Mesendoderm (in vitro differentiated cells): ENCODE measurements at regions not wholly inside any gene's neighbourhood (a gene's known extent, or its start where the extent isn't known, plus 50 kb on each side); places are given as distances from the start of the nearest gene placed in this dataset.

ENCODE experiments used
- DNase-seq: peaks from one replicate; pipeline ENCODE4 v3.0.0; 2013
- H2AK5ac ChIP-seq: 2 replicates; pipeline ENCODE4 v1.6.1; 2013; ENCODE audit warnings: low read length, inconsistent platforms
- H2BK120ac ChIP-seq: 2 replicates; pipeline ENCODE4 v1.6.1; 2013; ENCODE audit warnings: low read depth, mild to moderate bottlenecking, low read length, moderate library complexity, mixed read lengths
- H2BK15ac ChIP-seq: replicated peaks from 2 replicates; pipeline ENCODE4 v1.6.1; 2013; ENCODE audit warnings: low read depth, mild to moderate bottlenecking, moderate library complexity
- H2BK5ac ChIP-seq: 2 replicates; pipeline ENCODE4 v1.6.1; 2013; ENCODE audit warnings: low read length, inconsistent platforms
- H3K18ac ChIP-seq: 2 replicates; pipeline ENCODE4 v1.6.1; 2013; ENCODE audit warnings: mild to moderate bottlenecking, low read length, mixed read lengths
- H3K23ac ChIP-seq: one replicate; pipeline ENCODE4 v1.6.1; 2013; ENCODE audit warnings: low read length
- H3K27ac ChIP-seq: 2 replicates; pipeline ENCODE4 v1.5.1; 2013; ENCODE audit warnings: low read depth, mild to moderate bottlenecking, inconsistent platforms, low read length, moderate library complexity
- H3K27me3 ChIP-seq: 2 replicates; pipeline ENCODE4 v1.6.1; 2013; ENCODE audit warnings: low read length, control low read depth, mild to moderate bottlenecking, inconsistent platforms; ENCODE audit not compliant: insufficient read depth, poor library complexity
- H3K36me3 ChIP-seq: 2 replicates; pipeline ENCODE4 v1.6.1; 2013; ENCODE audit warnings: low read length, inconsistent platforms; ENCODE audit not compliant: control insufficient read depth, insufficient read depth
- H3K4ac ChIP-seq: one replicate; pipeline ENCODE4 v1.6.1; 2013; ENCODE audit warnings: low read depth, mild to moderate bottlenecking, low read length, moderate library complexity
- H3K4me1 ChIP-seq: 2 replicates; pipeline ENCODE4 v1.6.1; 2013; ENCODE audit warnings: low read depth, low read length, inconsistent platforms; ENCODE audit not compliant: control insufficient read depth
- H3K4me2 ChIP-seq: 2 replicates; pipeline ENCODE4 v1.6.1; 2013; ENCODE audit warnings: low read length
- H3K4me3 ChIP-seq: 2 replicates; pipeline ENCODE4 v1.5.1; 2013; ENCODE audit warnings: mild to moderate bottlenecking, low read length
- H3K56ac ChIP-seq: one replicate; pipeline ENCODE4 v1.6.1; 2013; ENCODE audit warnings: low read length
- H3K79me1 ChIP-seq: 2 replicates; pipeline ENCODE4 v1.6.1; 2013; ENCODE audit warnings: low read length, inconsistent platforms
- H3K79me2 ChIP-seq: 2 replicates; pipeline ENCODE4 v1.6.1; 2013; ENCODE audit warnings: mild to moderate bottlenecking, low read length; ENCODE audit not compliant: control insufficient read depth, insufficient read depth
- H3K9ac ChIP-seq: 2 replicates; pipeline ENCODE4 v1.6.1; 2013; ENCODE audit warnings: low read length, inconsistent platforms
- H4K5ac ChIP-seq: one replicate; pipeline ENCODE4 v1.6.1; 2013; ENCODE audit warnings: low read length
- H4K8ac ChIP-seq: one replicate; pipeline ENCODE4 v1.6.1; 2013; ENCODE audit warnings: low read depth, mild to moderate bottlenecking, control low read depth, low read length, moderate library complexity
- WGBS: extraction: QIAGEN DNeasy Blood & Tissue Kit; methylation state at CpG from one replicate; pipeline ENCODE4 v1.1.7; 2013; ENCODE audit warnings: low lambda C conversion rate, missing lambda C conversion rate; ENCODE audit not compliant: insufficient coverage; ENCODE audit errors: extremely low coverage; 5-methylcytosine and 5-hydroxymethylcytosine counted together

GRCh38 chr9:119968836-119969707 is 599.8 kb upstream of the BRINP1 start:
- Histone ChIP-seq H2BK5ac (no peak overlapping the region), H4K8ac (no peak overlapping the region), H2AK5ac (no peak overlapping the region), H3K56ac (no peak overlapping the region), H3K9ac (no peak overlapping the region), H2BK15ac (no peak overlapping the region), H3K36me3 (no peaks in the 10 kb centered on the region), H3K79me2 (no peaks in the 10 kb centered on the region), H3K4ac (no peak overlapping the region), H3K4me1 (no peaks in the 10 kb centered on the region), H3K18ac (no peak overlapping the region), H4K5ac (no peak overlapping the region), H3K23ac (no peak overlapping the region), H3K4me2 (no peak overlapping the region), H3K27me3 (no peaks in the 10 kb centered on the region), H2BK120ac (no peak overlapping the region), H3K27ac (no peak overlapping the region), H3K79me1 (no peaks in the 10 kb centered on the region), H3K4me3 (no peak overlapping the region)
- DNase-seq, result peak; percentile 79
- WGBS, result no CpG with 5 or more reads among the region's 17 CpGs

- no peak overlapping the region for H2BK15ac ChIP-seq
- no peak overlapping the region for H3K18ac ChIP-seq
- H3K4me3 ChIP-seq, result no peak overlapping the region
- no peak overlapping the region for H4K8ac ChIP-seq
- no peak overlapping the region for H4K5ac ChIP-seq
- no peaks in the 10 kb centered on the region for H3K4me1 ChIP-seq
- H3K23ac ChIP-seq, result no peak overlapping the region
- H3K9ac ChIP-seq, result no peak overlapping the region
- H2BK120ac ChIP-seq, result no peak overlapping the region
- no peak overlapping the region for H3K4me2 ChIP-seq
- no CpG with 5 or more reads among the region's 6 CpGs for WGBS
- no peak overlapping the region for H3K27ac ChIP-seq
- H3K36me3 ChIP-seq, result no peaks in the 10 kb centered on the region
- no peak overlapping the region for H2AK5ac ChIP-seq
- no peaks in the 10 kb centered on the region for H3K27me3 ChIP-seq
- H3K79me2 ChIP-seq, result no peaks in the 10 kb centered on the region
- H3K56ac ChIP-seq, result no peak overlapping the region
- no peaks in the 10 kb centered on the region for H3K79me1 ChIP-seq
- DNase-seq, result no peak
- no peak overlapping the region for H2BK5ac ChIP-seq
- H3K4ac ChIP-seq, result no peak overlapping the region
Measured at GRCh38 chr9:119967867-119968535, 598.8 kb upstream of the BRINP1 start.

DNA sequence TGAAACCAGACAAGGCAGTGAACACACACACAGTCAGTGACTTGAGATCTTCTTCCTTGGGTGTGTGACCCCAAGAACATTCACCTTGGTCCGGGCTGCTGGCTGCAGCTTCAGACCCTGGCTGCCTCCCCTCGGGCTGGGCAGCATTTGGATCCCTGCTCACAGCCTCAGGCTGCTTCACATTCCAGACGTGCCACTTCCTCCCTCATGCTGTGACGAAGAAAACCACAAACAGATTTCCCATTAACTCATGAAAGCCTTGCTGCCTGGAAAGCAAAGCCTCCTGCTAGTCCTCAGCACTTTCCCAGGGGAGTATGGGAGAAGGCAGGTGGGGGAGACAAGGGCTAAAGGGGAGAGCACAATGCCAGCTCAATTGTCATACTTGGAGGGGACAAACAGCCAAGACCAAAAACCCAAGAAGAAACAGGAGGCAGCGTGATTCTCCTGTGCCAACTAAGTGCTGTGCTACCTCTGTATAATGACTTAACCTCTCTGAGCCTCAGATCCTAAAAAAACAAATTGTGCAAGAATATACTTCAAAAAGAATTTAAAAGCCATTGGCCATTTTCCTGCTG is 594.6 kb upstream of the BRINP1 start:
- H3K79me1 ChIP-seq, result no peaks in the 10 kb centered on the region
- peak; percentile 99 for DNase-seq
- H2BK120ac ChIP-seq, result no peak overlapping the region
- no peak overlapping the region for H2BK15ac ChIP-seq
- H3K23ac ChIP-seq, result no peak overlapping the region
- no peak overlapping the region for H2AK5ac ChIP-seq
- no peak overlapping the region for H3K18ac ChIP-seq
- no peak overlapping the region for H4K8ac ChIP-seq
- H3K56ac ChIP-seq, result peak overlapping the region; percentile 68
- no peak overlapping the region for H2BK5ac ChIP-seq
- no peaks in the 10 kb centered on the region for H3K36me3 ChIP-seq
- H3K9ac ChIP-seq, result no peak overlapping the region
- WGBS, result no CpG with 5 or more reads among the region's 5 CpGs
- H3K27ac ChIP-seq, result peak overlapping the region; percentile 41
- no peaks in the 10 kb centered on the region for H3K4me1 ChIP-seq
- H3K4me3 ChIP-seq, result no peak overlapping the region
- no peaks in the 10 kb centered on the region for H3K27me3 ChIP-seq
- no peak overlapping the region for H3K4ac ChIP-seq
- H3K4me2 ChIP-seq, result no peak overlapping the region
- no peaks in the 10 kb centered on the region for H3K79me2 ChIP-seq
- no peak overlapping the region for H4K5ac ChIP-seq

- H2AK5ac ChIP-seq, result no peak overlapping the region
- no peak overlapping the region for H4K5ac ChIP-seq
- no peaks in the 10 kb centered on the region for H3K79me1 ChIP-seq
- peak overlapping the region; percentile 68 for H3K56ac ChIP-seq
- DNase-seq, result peak; percentile 94
- no peak overlapping the region for H3K9ac ChIP-seq
- no peak overlapping the region for H4K8ac ChIP-seq
- H3K36me3 ChIP-seq, result no peaks in the 10 kb centered on the region
- H3K4me1 ChIP-seq, result no peaks in the 10 kb centered on the region
- no peak overlapping the region for H2BK5ac ChIP-seq
- H3K27ac ChIP-seq, result peak overlapping the region; percentile 41
- no peaks in the 10 kb centered on the region for H3K27me3 ChIP-seq
- H3K4ac ChIP-seq, result no peak overlapping the region
- no peak overlapping the region for H2BK15ac ChIP-seq
- H2BK120ac ChIP-seq, result no peak overlapping the region
- no peak overlapping the region for H3K23ac ChIP-seq
- no CpG with 5 or more reads among the region's 4 CpGs for WGBS
- H3K79me2 ChIP-seq, result no peaks in the 10 kb centered on the region
- no peak overlapping the region for H3K4me3 ChIP-seq
- no peak overlapping the region for H3K4me2 ChIP-seq
- H3K18ac ChIP-seq, result no peak overlapping the region
Measured at GRCh38 chr9:119963258-119963797, 594.1 kb upstream of the BRINP1 start.

GRCh38 chr9:119961774-119962424 is 592.7 kb upstream of the BRINP1 start:
- H3K79me2 ChIP-seq, result no peaks in the 10 kb centered on the region
- no peak overlapping the region for H3K23ac ChIP-seq
- no peak overlapping the region for H3K4ac ChIP-seq
- H3K4me2 ChIP-seq, result no peak overlapping the region
- H3K36me3 ChIP-seq, result no peaks in the 10 kb centered on the region
- DNase-seq, result peak; percentile 77
- no peaks in the 10 kb centered on the region for H3K27me3 ChIP-seq
- H3K79me1 ChIP-seq, result no peaks in the 10 kb centered on the region
- H3K4me3 ChIP-seq, result no peak overlapping the region
- no peak overlapping the region for H4K5ac ChIP-seq
- no peak overlapping the region for H3K27ac ChIP-seq
- no peak overlapping the region for H4K8ac ChIP-seq
- H3K18ac ChIP-seq, result no peak overlapping the region
- H3K4me1 ChIP-seq, result no peaks in the 10 kb centered on the region
- no peak overlapping the region for H2AK5ac ChIP-seq
- H2BK15ac ChIP-seq, result no peak overlapping the region
- no peak overlapping the region for H2BK120ac ChIP-seq
- H2BK5ac ChIP-seq, result no peak overlapping the region
- H3K9ac ChIP-seq, result no peak overlapping the region
- no peak overlapping the region for H3K56ac ChIP-seq
- no CpG with 5 or more reads among the region's 19 CpGs for WGBS
